ENCODE measurements at regions not wholly inside any gene's neighbourhood (a gene's known extent, or its start where the extent isn't known, plus 50 kb on each side); places are given as distances from the start of the nearest gene placed in this dataset.

GRCh38 chr4:165805406-165805805, 67.6 kb upstream of the TLL1 start:
- no peaks in the 10 kb centered on the region for H3F3A ChIP-seq (ENCODE audit: control insufficient read depth, insufficient read depth)

GRCh38 chr4:165806613-165807012, 66.4 kb upstream of the TLL1 start:
- H3K27me3 ChIP-seq (ENCODE audit: control insufficient read depth, low read length): no peaks in the 10 kb centered on the region
- H4K20me1 ChIP-seq (ENCODE audit: control insufficient read depth, insufficient read depth, low read depth, low read length): no peaks in the 10 kb centered on the region
- no peaks in the 10 kb centered on the region for H3K4me1 ChIP-seq (ENCODE audit: control insufficient read depth, low read length)
- H3F3A ChIP-seq (ENCODE audit: control insufficient read depth, insufficient read depth): no peaks in the 10 kb centered on the region
- H3K9me2 ChIP-seq (replicated peaks; ENCODE audit: control insufficient read depth, low read length): no peaks in the 10 kb centered on the region
- no peaks in the 10 kb centered on the region for H3K79me2 ChIP-seq (ENCODE audit: control insufficient read depth, low read length)
- no peak overlapping the region for H3K27ac ChIP-seq (ENCODE audit: low read depth, low read length)
- no peak overlapping the region for H3K4me2 ChIP-seq (ENCODE audit: low read length)
- no peak overlapping the region for H3K4me3 ChIP-seq (ENCODE audit: low read length)
- H3K9me3 ChIP-seq (ENCODE audit: control insufficient read depth, insufficient read depth, low read length): no peaks in the 10 kb centered on the region
- no peak for TF ChIP-seq EZH2phosphoT487 (IDR thresholded peaks at IDR 0.05; ENCODE audit: borderline replicate concordance, low read length)
- TF ChIP-seq, protein P1, sequence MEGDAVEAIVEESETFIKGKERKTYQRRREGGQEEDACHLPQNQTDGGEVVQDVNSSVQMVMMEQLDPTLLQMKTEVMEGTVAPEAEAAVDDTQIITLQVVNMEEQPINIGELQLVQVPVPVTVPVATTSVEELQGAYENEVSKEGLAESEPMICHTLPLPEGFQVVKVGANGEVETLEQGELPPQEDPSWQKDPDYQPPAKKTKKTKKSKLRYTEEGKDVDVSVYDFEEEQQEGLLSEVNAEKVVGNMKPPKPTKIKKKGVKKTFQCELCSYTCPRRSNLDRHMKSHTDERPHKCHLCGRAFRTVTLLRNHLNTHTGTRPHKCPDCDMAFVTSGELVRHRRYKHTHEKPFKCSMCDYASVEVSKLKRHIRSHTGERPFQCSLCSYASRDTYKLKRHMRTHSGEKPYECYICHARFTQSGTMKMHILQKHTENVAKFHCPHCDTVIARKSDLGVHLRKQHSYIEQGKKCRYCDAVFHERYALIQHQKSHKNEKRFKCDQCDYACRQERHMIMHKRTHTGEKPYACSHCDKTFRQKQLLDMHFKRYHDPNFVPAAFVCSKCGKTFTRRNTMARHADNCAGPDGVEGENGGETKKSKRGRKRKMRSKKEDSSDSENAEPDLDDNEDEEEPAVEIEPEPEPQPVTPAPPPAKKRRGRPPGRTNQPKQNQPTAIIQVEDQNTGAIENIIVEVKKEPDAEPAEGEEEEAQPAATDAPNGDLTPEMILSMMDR (IDR thresholded peaks at IDR 0.05; ENCODE audit: low read depth, low read length, poor library complexity, severe bottlenecking): no peak
- H3K36me3 ChIP-seq (ENCODE audit: control insufficient read depth, low read length): no peaks in the 10 kb centered on the region

More at GRCh38 chr4:165805406-165805805, 67.6 kb upstream of the TLL1 start:
- no peak overlapping the region for H3K27ac ChIP-seq (ENCODE audit: low read depth, low read length)
- no peak overlapping the region for H3K4me3 ChIP-seq (ENCODE audit: low read length)
- H3K27me3 ChIP-seq (ENCODE audit: control insufficient read depth, low read length): no peaks in the 10 kb centered on the region
- no peaks in the 10 kb centered on the region for H3K36me3 ChIP-seq (ENCODE audit: control insufficient read depth, low read length)
- no peaks in the 10 kb centered on the region for H3K9me2 ChIP-seq (replicated peaks; ENCODE audit: control insufficient read depth, low read length)
- no peak for TF ChIP-seq EZH2phosphoT487 (IDR thresholded peaks at IDR 0.05; ENCODE audit: borderline replicate concordance, low read length)
- TF ChIP-seq, protein P1 (IDR thresholded peaks at IDR 0.05; ENCODE audit: low read depth, low read length, poor library complexity, severe bottlenecking): no peak
- H4K20me1 ChIP-seq (ENCODE audit: control insufficient read depth, insufficient read depth, low read depth, low read length): no peaks in the 10 kb centered on the region
- no peaks in the 10 kb centered on the region for H3K79me2 ChIP-seq (ENCODE audit: control insufficient read depth, low read length)
- no peak overlapping the region for H3K4me2 ChIP-seq (ENCODE audit: low read length)
- H3K9me3 ChIP-seq (ENCODE audit: control insufficient read depth, insufficient read depth, low read length): no peaks in the 10 kb centered on the region
- H3K4me1 ChIP-seq (ENCODE audit: control insufficient read depth, low read length): no peaks in the 10 kb centered on the region

DNA sequence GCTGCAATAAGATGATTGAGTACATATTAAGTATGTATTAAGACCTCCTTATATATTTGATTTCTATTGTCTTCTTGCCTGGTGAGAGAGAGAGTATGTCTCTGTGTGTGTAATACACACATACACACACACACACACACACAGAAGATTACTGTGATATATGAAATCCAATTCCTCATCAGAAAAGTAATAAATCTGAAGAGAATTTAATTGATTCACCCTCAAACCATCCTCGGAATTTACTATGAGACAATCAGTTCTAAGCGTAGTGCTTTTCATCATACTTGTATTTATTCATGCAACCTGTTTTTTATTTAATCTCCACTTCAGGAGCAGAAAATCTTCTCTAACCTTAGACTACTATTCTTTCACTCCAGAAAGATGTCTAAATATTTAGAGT, 62.3 kb upstream of the TLL1 start:
- Histone ChIP-seq H3K9me3 (ENCODE audit: control insufficient read depth, insufficient read depth, low read length) (no peaks in the 10 kb centered on the region), H3K4me3 (ENCODE audit: low read length) (no peak overlapping the region), H3K9me2 (replicated peaks; ENCODE audit: control insufficient read depth, low read length) (no peaks in the 10 kb centered on the region), H3K27ac (ENCODE audit: low read depth, low read length) (no peak overlapping the region), H4K20me1 (ENCODE audit: control insufficient read depth, insufficient read depth, low read depth, low read length) (no peaks in the 10 kb centered on the region), H3K4me2 (ENCODE audit: low read length) (no peak overlapping the region), H3K36me3 (ENCODE audit: control insufficient read depth, low read length) (no peaks in the 10 kb centered on the region), H3F3A (ENCODE audit: control insufficient read depth, insufficient read depth) (no peaks in the 10 kb centered on the region), H3K4me1 (ENCODE audit: control insufficient read depth, low read length) (no peaks in the 10 kb centered on the region), H3K79me2 (ENCODE audit: control insufficient read depth, low read length) (no peaks in the 10 kb centered on the region), H3K27me3 (ENCODE audit: control insufficient read depth, low read length) (no peaks in the 10 kb centered on the region)
- TF ChIP-seq, protein P1 (IDR thresholded peaks at IDR 0.05; ENCODE audit: low read depth, low read length, poor library complexity, severe bottlenecking): no peak
- TF ChIP-seq EZH2phosphoT487 (IDR thresholded peaks at IDR 0.05; ENCODE audit: borderline replicate concordance, low read length): no peak

GRCh38 chr4:165813606-165814005, 59.4 kb upstream of the TLL1 start:
- TF ChIP-seq, protein P1 (IDR thresholded peaks at IDR 0.05; ENCODE audit: low read depth, low read length, poor library complexity, severe bottlenecking): no peak
- Histone ChIP-seq H3K9me3 (ENCODE audit: control insufficient read depth, insufficient read depth, low read length) (no peaks in the 10 kb centered on the region), H3K27ac (ENCODE audit: low read depth, low read length) (no peak overlapping the region), H3K9me2 (replicated peaks; ENCODE audit: control insufficient read depth, low read length) (no peaks in the 10 kb centered on the region), H3K4me2 (ENCODE audit: low read length) (no peak overlapping the region), H3K79me2 (ENCODE audit: control insufficient read depth, low read length) (no peaks in the 10 kb centered on the region), H3K4me1 (ENCODE audit: control insufficient read depth, low read length) (no peaks in the 10 kb centered on the region), H3K4me3 (ENCODE audit: low read length) (no peak overlapping the region), H3F3A (ENCODE audit: control insufficient read depth, insufficient read depth) (no peaks in the 10 kb centered on the region), H3K36me3 (ENCODE audit: control insufficient read depth, low read length) (no peaks in the 10 kb centered on the region), H3K27me3 (ENCODE audit: control insufficient read depth, low read length) (no peaks in the 10 kb centered on the region), H4K20me1 (ENCODE audit: control insufficient read depth, insufficient read depth, low read depth, low read length) (no peaks in the 10 kb centered on the region)

Measured in DOHH2 (cell line).